Spleen (tissue), 7 donors: ENCODE measurements at regions not wholly inside any gene's neighbourhood (a gene's known extent, or its start where the extent isn't known, plus 50 kb on each side); places are given as distances from the start of the nearest gene placed in this dataset.

Experiments used
- POLR2A ChIP-seq, 3 donors: fragments of 450-650 bp; IDR thresholded peaks; one replicate each; pipeline ENCODE4 v1.5.1; 2017; ENCODE audit warnings: antibody characterized with exemption in 3 of 3, mild to moderate bottlenecking in 1 of 3
- POLR2AphosphoS5 ChIP-seq, 3 donors: sonication (generic); formaldehyde crosslinking; IDR thresholded peaks; one replicate each; pipeline ENCODE4 v1.5.1; 2017; ENCODE audit warnings: antibody characterized with exemption in 3 of 3
- TF ChIP-seq, protein P1 (sequence below), 11 experiments: fragments of 200-600 bp in 7 of 11; fragments of 450-650 bp in 4 of 11; sonication (generic) in 4 of 11; IDR thresholded peaks in 8 of 11; conservative IDR thresholded peaks in 3 of 11; 1 replicate in 7 of 11; 2 replicates in 4 of 11; pipeline versions ENCODE4 v1.4.0 to v1.8.0; 2016 to 2021; ENCODE audit warnings: antibody characterized with exemption in 11 of 11, inconsistent platforms in 4 of 11, mild to moderate bottlenecking in 1 of 11
- donor health status: DM: no; HTN: no; CAD: no; lungs with moderate emphysema.
- donor health status: DM: no; HTN: no; CAD: no.
- donor health status: DM: no; HTN: no; CAD: no.

GRCh38 chr18:64398320-64398719 is 249.4 kb upstream of the LINC00305 start:
- TF ChIP-seq, protein P1, sequence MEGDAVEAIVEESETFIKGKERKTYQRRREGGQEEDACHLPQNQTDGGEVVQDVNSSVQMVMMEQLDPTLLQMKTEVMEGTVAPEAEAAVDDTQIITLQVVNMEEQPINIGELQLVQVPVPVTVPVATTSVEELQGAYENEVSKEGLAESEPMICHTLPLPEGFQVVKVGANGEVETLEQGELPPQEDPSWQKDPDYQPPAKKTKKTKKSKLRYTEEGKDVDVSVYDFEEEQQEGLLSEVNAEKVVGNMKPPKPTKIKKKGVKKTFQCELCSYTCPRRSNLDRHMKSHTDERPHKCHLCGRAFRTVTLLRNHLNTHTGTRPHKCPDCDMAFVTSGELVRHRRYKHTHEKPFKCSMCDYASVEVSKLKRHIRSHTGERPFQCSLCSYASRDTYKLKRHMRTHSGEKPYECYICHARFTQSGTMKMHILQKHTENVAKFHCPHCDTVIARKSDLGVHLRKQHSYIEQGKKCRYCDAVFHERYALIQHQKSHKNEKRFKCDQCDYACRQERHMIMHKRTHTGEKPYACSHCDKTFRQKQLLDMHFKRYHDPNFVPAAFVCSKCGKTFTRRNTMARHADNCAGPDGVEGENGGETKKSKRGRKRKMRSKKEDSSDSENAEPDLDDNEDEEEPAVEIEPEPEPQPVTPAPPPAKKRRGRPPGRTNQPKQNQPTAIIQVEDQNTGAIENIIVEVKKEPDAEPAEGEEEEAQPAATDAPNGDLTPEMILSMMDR (IDR thresholded peaks at IDR 0.05 in 8 of 11, conservative IDR thresholded peaks at IDR 0.05 in 3 of 11), result no peak
- TF ChIP-seq POLR2AphosphoS5 (IDR thresholded peaks at IDR 0.05) (no peak), POLR2A (IDR thresholded peaks at IDR 0.05) (no peak)
